Activated CD8-positive, alpha-beta T cell treated with anti-CD3 and anti-CD28 coated beads, Interleukin-2, amount 10 ng/mL, durations not matched to agents 7 days and 5 days (primary cell): ENCODE measurements at regions not wholly inside any gene's neighbourhood (a gene's known extent, or its start where the extent isn't known, plus 50 kb on each side); places are given as distances from the start of the nearest gene placed in this dataset.
"Not testable (repeated sequence)": the region's sequence is repeated elsewhere in the genome, so short reads cannot be mapped to it uniquely, and the experiment has no call there.

Experiments
- ATAC-seq: fragments of 150-1000 bp; cut with Tn5 transposase; one replicate; pipeline ENCODE4 v1.10.0; 2021; ENCODE audit warnings: moderate library complexity
- CTCF ChIA-PET: fragments of 350-600 bp; sonication (Branson Sonifier 250); formaldehyde crosslinking; loops from one replicate; lab custom pipeline; 2021; ENCODE audit warnings: antibody characterized with exemption; lab: Charles Lee
- POLR2A ChIA-PET: fragments of 350-600 bp; sonication (Branson Sonifier 250); formaldehyde crosslinking; loops from one replicate; lab custom pipeline; 2021; ENCODE audit warnings: antibody characterized with exemption; lab: Charles Lee
- DNase-seq: peaks from one replicate; pipeline ENCODE4 v3.0.0-alpha.2; 2020
- H3K27ac Mint-ChIP-seq: one replicate; pipeline ENCODE4 v1.8.0; 2021; ENCODE audit warnings: mild to moderate bottlenecking, mixed read lengths
- H3K27me3 Mint-ChIP-seq: one replicate; pipeline ENCODE4 v1.8.0; 2021; ENCODE audit warnings: low read depth, mixed read lengths
- H3K36me3 Mint-ChIP-seq: one replicate; pipeline ENCODE4 v1.8.0; 2021; ENCODE audit warnings: low read depth, mixed read lengths
- H3K4me1 Mint-ChIP-seq: one replicate; pipeline ENCODE4 v1.8.0; 2021; ENCODE audit warnings: low read depth, mixed read lengths
- H3K4me3 Mint-ChIP-seq: one replicate; pipeline ENCODE4 v1.8.0; 2021; ENCODE audit warnings: mild to moderate bottlenecking, mixed read lengths
- H3K9me3 Mint-ChIP-seq: one replicate; pipeline ENCODE4 v1.8.0; 2022; ENCODE audit warnings: mixed read lengths; ENCODE audit not compliant: insufficient read depth

- POLR2A ChIA-PET, H3K4me3 Mint-ChIP-seq, H3K4me1 Mint-ChIP-seq, H3K36me3 Mint-ChIP-seq, H3K27ac Mint-ChIP-seq, H3K9me3 Mint-ChIP-seq, DNase-seq, H3K27me3 Mint-ChIP-seq, CTCF ChIA-PET, ATAC-seq: not testable (repeated sequence)
Measured at GRCh38 chr6:134403312-134403711, 85.4 kb upstream of the SGK1 start.

DNA sequence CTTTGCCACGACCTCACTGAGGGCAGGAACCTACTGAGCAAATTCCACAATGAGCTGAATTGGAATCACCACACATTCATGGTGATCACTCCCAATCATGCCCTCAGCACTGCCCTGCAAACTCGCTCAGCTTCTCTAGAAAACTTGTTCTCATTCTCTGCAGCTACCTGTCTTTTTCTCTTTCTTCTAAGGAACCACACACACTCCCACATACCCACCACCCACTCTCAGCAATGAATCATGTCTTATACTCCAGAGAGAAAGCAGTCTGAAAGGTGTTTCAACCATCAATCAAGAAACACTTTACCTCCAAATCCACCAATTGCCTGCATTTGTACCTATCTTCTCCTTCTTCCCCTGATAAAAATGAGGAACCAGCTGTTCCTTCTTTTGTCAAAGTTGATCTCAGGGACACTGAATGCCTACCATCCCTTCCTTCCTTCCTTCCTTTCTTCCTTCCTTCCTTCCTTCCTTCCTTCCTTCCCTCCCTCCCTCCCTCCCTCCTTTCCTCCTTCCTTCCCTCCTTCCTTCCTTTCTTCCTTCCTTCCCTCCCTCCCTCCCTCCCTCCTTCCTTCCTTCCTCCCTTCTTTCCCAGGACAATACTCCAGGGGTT lies 84.6 kb upstream of the SGK1 start:
- CTCF ChIA-PET = no interaction called here
- ATAC-seq (no peak), DNase-seq (no peak)
- H3K9me3 Mint-ChIP-seq = no peaks in the 10 kb centered on the region
- POLR2A ChIA-PET = no interaction called here
- peaks cover 3% of the 10 kb centered on the region for H3K4me1 Mint-ChIP-seq
- H3K36me3 Mint-ChIP-seq = no peaks in the 10 kb centered on the region
- H3K27ac Mint-ChIP-seq = no peak overlapping the region
- no peak overlapping the region for H3K4me3 Mint-ChIP-seq
- H3K27me3 Mint-ChIP-seq = no peaks in the 10 kb centered on the region

DNA sequence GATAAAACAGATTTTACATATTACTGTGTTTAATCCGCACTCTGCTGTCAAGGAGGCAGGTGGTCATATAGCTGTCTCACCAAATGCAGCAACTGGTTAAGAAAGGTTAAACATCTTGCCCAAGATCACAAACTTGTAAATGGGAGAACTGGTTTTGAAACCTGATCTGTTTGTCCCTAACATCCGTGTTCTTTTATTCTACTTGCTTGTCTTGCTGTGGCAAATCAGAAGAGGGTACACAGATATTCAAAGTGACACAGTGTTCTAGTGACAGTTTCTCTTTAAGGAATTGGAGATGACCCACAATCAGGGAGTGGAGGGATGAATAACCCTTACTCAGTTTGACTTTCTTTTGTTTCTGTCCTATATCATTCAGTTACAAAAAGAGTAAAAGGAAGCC lies 83.0 kb upstream of the SGK1 start:
- POLR2A ChIA-PET = no interaction called here
- Mint-ChIP-seq H3K9me3 (no peaks in the 10 kb centered on the region), H3K27me3 (no peaks in the 10 kb centered on the region), H3K4me1 (peaks cover 3% of the 10 kb centered on the region), H3K36me3 (no peaks in the 10 kb centered on the region), H3K4me3 (no peak overlapping the region), H3K27ac (no peak overlapping the region)
- no peak for DNase-seq
- ATAC-seq = no peak
- CTCF ChIA-PET = no interaction called here

DNA sequence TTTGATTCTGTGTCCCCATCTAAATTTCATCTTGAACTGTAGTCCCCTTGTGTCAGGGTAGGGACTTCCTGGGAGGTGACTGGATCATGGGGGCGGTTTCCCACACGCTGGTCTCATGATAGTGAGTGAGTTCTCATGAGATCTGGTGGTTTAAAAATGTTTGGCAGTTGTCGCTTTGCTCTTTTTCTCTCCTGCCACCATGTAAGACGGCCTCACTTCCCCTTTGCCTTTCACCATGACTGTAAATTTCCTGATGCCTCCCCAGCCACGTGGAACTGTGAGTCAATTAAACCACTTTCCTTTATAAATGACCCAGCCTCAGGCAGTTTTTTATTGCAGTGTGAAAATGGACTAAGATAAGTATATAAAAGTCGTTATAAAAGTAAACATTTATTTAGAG lies 80.5 kb upstream of the SGK1 start:
- no peak overlapping the region for H3K4me3 Mint-ChIP-seq
- H3K9me3 Mint-ChIP-seq = no peaks in the 10 kb centered on the region
- no peak overlapping the region for H3K27ac Mint-ChIP-seq
- no peaks in the 10 kb centered on the region for H3K36me3 Mint-ChIP-seq
- no peak for ATAC-seq
- H3K4me1 Mint-ChIP-seq = peaks cover 3% of the 10 kb centered on the region
- POLR2A ChIA-PET = no interaction called here
- no peaks in the 10 kb centered on the region for H3K27me3 Mint-ChIP-seq
- no peak for DNase-seq
- CTCF ChIA-PET = no interaction called here

- Mint-ChIP-seq H3K4me3 (no peak overlapping the region), H3K27ac (no peak overlapping the region), H3K4me1 (peaks cover 3% of the 10 kb centered on the region), H3K9me3 (no peaks in the 10 kb centered on the region), H3K27me3 (no peaks in the 10 kb centered on the region), H3K36me3 (no peaks in the 10 kb centered on the region)
- DNase-seq (no peak), ATAC-seq (no peak)
- CTCF ChIA-PET = no interaction called here
- POLR2A ChIA-PET = no interaction called here
Measured at GRCh38 chr6:134397676-134398075, 79.8 kb upstream of the SGK1 start.

GRCh38 chr6:134394905-134395304 lies 77.0 kb upstream of the SGK1 start:
- Mint-ChIP-seq H3K27ac (no peak overlapping the region), H3K4me1 (no peaks in the 10 kb centered on the region), H3K36me3 (no peaks in the 10 kb centered on the region), H3K9me3 (no peaks in the 10 kb centered on the region), H3K4me3 (no peak overlapping the region), H3K27me3 (no peaks in the 10 kb centered on the region)
- ATAC-seq = no peak
- DNase-seq = no peak
- CTCF ChIA-PET = interaction anchor here (1.2 kb wide), 1 partner anchor 12 kb away, joined by 3 read pairs; no protein-coding TSS in a partner anchor
- POLR2A ChIA-PET = no interaction called here

DNA sequence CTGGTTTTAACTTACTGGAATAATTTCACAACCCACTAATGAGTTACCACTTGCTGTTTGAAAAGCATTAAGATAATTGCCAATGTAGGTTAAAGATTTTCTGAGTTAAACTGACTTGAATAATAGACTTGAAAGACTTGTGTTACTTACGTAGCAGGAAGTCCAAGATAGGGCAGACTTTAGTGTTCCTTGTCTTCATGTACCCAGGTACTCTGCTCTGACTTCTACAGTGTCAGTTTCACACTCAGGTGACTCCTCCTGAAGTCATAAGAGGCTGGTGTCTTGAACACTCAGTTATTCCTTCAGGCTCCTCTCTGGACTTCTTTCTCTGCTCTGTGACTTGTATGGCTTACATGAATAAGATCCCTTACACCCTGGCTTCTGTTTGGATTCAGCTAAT lies 76.3 kb upstream of the SGK1 start:
- DNase-seq (no peak), ATAC-seq (no peak)
- Mint-ChIP-seq H3K4me1 (no peaks in the 10 kb centered on the region), H3K9me3 (no peaks in the 10 kb centered on the region), H3K36me3 (no peaks in the 10 kb centered on the region), H3K27me3 (no peaks in the 10 kb centered on the region), H3K27ac (no peak overlapping the region), H3K4me3 (no peak overlapping the region)
- ChIA-PET POLR2A (no interaction called here), CTCF (interaction anchor here (1.2 kb wide), 1 partner anchor 13 kb away, joined by 3 read pairs; no protein-coding TSS in a partner anchor)

- DNase-seq = no peak
- H3K4me3 Mint-ChIP-seq = no peak overlapping the region
- no peaks in the 10 kb centered on the region for H3K36me3 Mint-ChIP-seq
- H3K27ac Mint-ChIP-seq = no peak overlapping the region
- POLR2A ChIA-PET = no interaction called here
- CTCF ChIA-PET = interaction anchor here (1.5 kb wide), 1 partner anchor 24 kb away, joined by 4 read pairs; no protein-coding TSS in a partner anchor
- no peaks in the 10 kb centered on the region for H3K27me3 Mint-ChIP-seq
- H3K4me1 Mint-ChIP-seq = no peaks in the 10 kb centered on the region
- no peak for ATAC-seq
- no peaks in the 10 kb centered on the region for H3K9me3 Mint-ChIP-seq
Measured at GRCh38 chr6:134391205-134391604, 73.3 kb upstream of the SGK1 start.

- no peak for DNase-seq
- CTCF ChIA-PET = no interaction called here
- Mint-ChIP-seq H3K27ac (no peak overlapping the region), H3K27me3 (no peaks in the 10 kb centered on the region), H3K36me3 (no peaks in the 10 kb centered on the region), H3K9me3 (no peaks in the 10 kb centered on the region), H3K4me1 (no peaks in the 10 kb centered on the region), H3K4me3 (no peak overlapping the region)
- no peak for ATAC-seq
- POLR2A ChIA-PET = no interaction called here
Measured at GRCh38 chr6:134389658-134390057, 71.7 kb upstream of the SGK1 start.

- ATAC-seq (no peak), DNase-seq (no peak)
- POLR2A ChIA-PET = no interaction called here
- Mint-ChIP-seq H3K4me3 (no peak overlapping the region), H3K9me3 (no peaks in the 10 kb centered on the region), H3K27me3 (no peaks in the 10 kb centered on the region), H3K27ac (no peak overlapping the region), H3K4me1 (no peaks in the 10 kb centered on the region), H3K36me3 (no peaks in the 10 kb centered on the region)
- CTCF ChIA-PET = no interaction called here
Measured at GRCh38 chr6:134389129-134389528, 71.2 kb upstream of the SGK1 start.

GRCh38 chr6:134386482-134386881 lies 68.6 kb upstream of the SGK1 start:
- ATAC-seq, H3K27ac Mint-ChIP-seq, H3K27me3 Mint-ChIP-seq, DNase-seq, POLR2A ChIA-PET, H3K4me3 Mint-ChIP-seq, H3K36me3 Mint-ChIP-seq, H3K9me3 Mint-ChIP-seq, CTCF ChIA-PET, H3K4me1 Mint-ChIP-seq: not testable (repeated sequence)

- ChIA-PET CTCF (interaction anchor here (1.5 to 1.6 kb wide), 2 partner anchors 30 to 259 kb away, joined by 3 to 7 read pairs; no protein-coding TSS in a partner anchor), POLR2A (no interaction called here)
- Mint-ChIP-seq H3K27ac (no peak overlapping the region), H3K27me3 (no peaks in the 10 kb centered on the region), H3K4me3 (no peak overlapping the region), H3K4me1 (peaks cover 23% of the 10 kb centered on the region), H3K9me3 (no peaks in the 10 kb centered on the region), H3K36me3 (no peaks in the 10 kb centered on the region)
- ATAC-seq (no peak), DNase-seq (no peak)
Measured at GRCh38 chr6:134381959-134382358, 64.0 kb upstream of the SGK1 start.

DNA sequence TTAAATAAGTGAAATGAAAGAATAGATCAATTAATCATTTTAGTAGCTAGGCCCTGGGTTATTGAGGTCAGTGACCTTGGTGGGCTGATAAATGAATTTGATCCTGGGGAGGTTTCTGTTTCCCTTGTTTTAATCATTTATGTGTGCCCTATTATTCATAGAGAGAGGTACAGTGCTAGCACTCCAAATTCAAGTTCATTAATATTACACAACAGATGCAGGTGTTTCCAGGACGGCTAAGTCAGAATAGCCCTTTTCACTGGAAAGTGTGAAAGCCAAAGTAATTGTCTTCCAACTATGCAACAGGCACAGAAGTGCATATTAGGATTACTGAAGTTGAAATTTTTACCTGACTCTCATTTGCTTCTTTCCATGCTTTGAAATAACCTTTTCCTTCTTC lies 61.7 kb upstream of the SGK1 start:
- peaks cover 28% of the 10 kb centered on the region for H3K4me1 Mint-ChIP-seq
- H3K27ac Mint-ChIP-seq = peak overlapping the region; percentile 63
- DNase-seq (no peak), ATAC-seq (no peak)
- POLR2A ChIA-PET = no interaction called here
- no peak overlapping the region for H3K4me3 Mint-ChIP-seq
- CTCF ChIA-PET = no interaction called here
- no peaks in the 10 kb centered on the region for H3K36me3 Mint-ChIP-seq
- no peaks in the 10 kb centered on the region for H3K9me3 Mint-ChIP-seq
- H3K27me3 Mint-ChIP-seq = no peaks in the 10 kb centered on the region
